Mesothelial cell of epicardium (in vitro differentiated cells): ENCODE measurements at regions not wholly inside any gene's neighbourhood (a gene's known extent, or its start where the extent isn't known, plus 50 kb on each side); places are given as distances from the start of the nearest gene placed in this dataset.
A peak's percentile ranks its signal among the peaks of the same experiment; 100 is the strongest.

ENCODE experiments used
- DNase-seq, 2 experiments: peaks; one replicate each; pipeline ENCODE4 v3.0.0; 2021; ENCODE audit warnings: low spot score in 2 of 2; ENCODE audit not compliant: unreplicated experiment in 2 of 2
- H3K27ac Mint-ChIP-seq: 2 replicates; pipeline ENCODE4 v1.8.0; 2021; ENCODE audit warnings: mixed read lengths
- H3K27me3 Mint-ChIP-seq: 2 replicates; pipeline ENCODE4 v1.8.0; 2021; ENCODE audit warnings: low read depth, mixed read lengths
- H3K36me3 Mint-ChIP-seq: 2 replicates; pipeline ENCODE4 v1.8.0; 2021; ENCODE audit warnings: mixed read lengths
- H3K4me1 Mint-ChIP-seq: 2 replicates; pipeline ENCODE4 v1.8.0; 2021; ENCODE audit warnings: mixed read lengths
- H3K4me3 Mint-ChIP-seq: 2 replicates; pipeline ENCODE4 v1.8.0; 2021; ENCODE audit warnings: mild to moderate bottlenecking, moderate library complexity, mixed read lengths
- H3K9me3 Mint-ChIP-seq: 2 replicates; pipeline ENCODE4 v1.8.0; 2021; ENCODE audit warnings: mixed read lengths
- CTCF ChIP-seq: fragments of 200-600 bp; sonication (generic); IDR thresholded peaks from one replicate; pipeline ENCODE4 v1.5.0; 2021; ENCODE audit warnings: antibody characterized with exemption; ENCODE audit not compliant: unreplicated experiment

- Mint-ChIP-seq H3K27me3 (no peaks in the 10 kb centered on the region), H3K9me3 (no peaks in the 10 kb centered on the region), H3K4me1 (peaks cover 15% of the 10 kb centered on the region), H3K4me3 (no peak overlapping the region), H3K36me3 (no peaks in the 10 kb centered on the region), H3K27ac (peak overlapping the region; percentile 75)
- TF ChIP-seq CTCF: no peak
- no peak for DNase-seq
Observed at GRCh38 chr7:79593866-79594301, 140.4 kb upstream of the MAGI2 start.

- no peaks in the 10 kb centered on the region for H3K36me3 Mint-ChIP-seq
- TF ChIP-seq CTCF: no peak
- H3K9me3 Mint-ChIP-seq: peaks cover under 1% of the 10 kb centered on the region
- peaks cover 15% of the 10 kb centered on the region for H3K4me1 Mint-ChIP-seq
- no peaks in the 10 kb centered on the region for H3K27me3 Mint-ChIP-seq
- DNase-seq: no peak
- peak overlapping the region; percentile 69 for H3K27ac Mint-ChIP-seq
- no peak overlapping the region for H3K4me3 Mint-ChIP-seq
Observed at GRCh38 chr7:79590916-79591623, 137.6 kb upstream of the MAGI2 start.

GRCh38 chr7:79590391-79590790 lies 136.9 kb upstream of the MAGI2 start:
- H3K27ac Mint-ChIP-seq: peak overlapping the region; percentile 69
- no peak for DNase-seq
- peaks cover 7% of the 10 kb centered on the region for H3K9me3 Mint-ChIP-seq

GRCh38 chr7:79570903-79571302 lies 117.4 kb upstream of the MAGI2 start:
- TF ChIP-seq CTCF: no peak
- Mint-ChIP-seq H3K9me3 (peaks cover 9% of the 10 kb centered on the region), H3K27me3 (no peaks in the 10 kb centered on the region), H3K4me1 (no peaks in the 10 kb centered on the region), H3K4me3 (no peak overlapping the region), H3K27ac (no peak overlapping the region), H3K36me3 (peaks cover 3% of the 10 kb centered on the region)
- no peak for DNase-seq

More at GRCh38 chr7:79590391-79590790, 136.9 kb upstream of the MAGI2 start:
- Mint-ChIP-seq H3K4me3 (no peak overlapping the region), H3K36me3 (no peaks in the 10 kb centered on the region), H3K27me3 (no peaks in the 10 kb centered on the region), H3K4me1 (peaks cover 15% of the 10 kb centered on the region)
- TF ChIP-seq CTCF: no peak

- no peaks in the 10 kb centered on the region for H3K36me3 Mint-ChIP-seq
- H3K9me3 Mint-ChIP-seq: no peaks in the 10 kb centered on the region
- no peaks in the 10 kb centered on the region for H3K4me1 Mint-ChIP-seq
- no peaks in the 10 kb centered on the region for H3K27me3 Mint-ChIP-seq
- no peak overlapping the region for H3K4me3 Mint-ChIP-seq
- DNase-seq: no peak
- no peak overlapping the region for H3K27ac Mint-ChIP-seq
- TF ChIP-seq CTCF: no peak
Observed at GRCh38 chr7:79563821-79564522, 110.5 kb upstream of the MAGI2 start.
